Astrocyte (in vitro differentiated cells and primary cell): ENCODE measurements at regions not wholly inside any gene's neighbourhood (a gene's known extent, or its start where the extent isn't known, plus 50 kb on each side); places are given as distances from the start of the nearest gene placed in this dataset.

Experiments used
- CTCF ChIP-seq: IDR thresholded peaks from 2 replicates; pipeline ENCODE4 v1.5.1; 2011; ENCODE audit warnings: low read depth, mild to moderate bottlenecking, inconsistent platforms, low read length, moderate library complexity; ENCODE audit not compliant: insufficient read depth
- EZH2 ChIP-seq: IDR thresholded peaks from 2 replicates; pipeline ENCODE4 v1.6.1; 2012; ENCODE audit warnings: mild to moderate bottlenecking, low read length, inconsistent platforms; ENCODE audit not compliant: insufficient read depth

GRCh38 chr2:163897799-163898198, 162.0 kb upstream of the FIGN start:
- TF ChIP-seq CTCF: no peak
- TF ChIP-seq EZH2: no peak
